Right renal cortex interstitium (tissue), 3 donors: ENCODE measurements at regions not wholly inside any gene's neighbourhood (a gene's known extent, or its start where the extent isn't known, plus 50 kb on each side); places are given as distances from the start of the nearest gene placed in this dataset.

Experiments
- DNase-seq, 3 donors: peaks; one replicate each; pipeline ENCODE4 v3.0.0-alpha.2; 2013; ENCODE audit warnings: low read depth in 3 of 3, low spot score in 2 of 3

DNA sequence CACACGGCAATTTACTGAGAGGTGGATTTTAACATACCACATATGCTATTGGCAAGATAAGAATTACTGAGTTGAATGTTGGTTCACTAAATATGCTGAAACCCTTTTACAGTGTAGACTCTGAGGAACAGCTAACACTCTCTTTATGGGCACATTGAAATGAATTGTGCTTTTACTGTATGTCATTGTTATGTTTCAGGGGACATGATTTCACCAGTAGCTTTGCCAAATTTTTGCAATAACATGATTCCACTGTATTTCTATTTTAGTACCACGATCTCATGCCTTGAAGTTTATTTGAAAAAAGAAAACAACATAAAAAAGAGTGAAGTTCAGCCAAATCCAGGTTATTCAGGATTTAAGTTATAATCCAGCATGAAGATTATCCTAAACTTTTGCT, 188.5 kb downstream of the HLX start:
- no peak for DNase-seq

DNA sequence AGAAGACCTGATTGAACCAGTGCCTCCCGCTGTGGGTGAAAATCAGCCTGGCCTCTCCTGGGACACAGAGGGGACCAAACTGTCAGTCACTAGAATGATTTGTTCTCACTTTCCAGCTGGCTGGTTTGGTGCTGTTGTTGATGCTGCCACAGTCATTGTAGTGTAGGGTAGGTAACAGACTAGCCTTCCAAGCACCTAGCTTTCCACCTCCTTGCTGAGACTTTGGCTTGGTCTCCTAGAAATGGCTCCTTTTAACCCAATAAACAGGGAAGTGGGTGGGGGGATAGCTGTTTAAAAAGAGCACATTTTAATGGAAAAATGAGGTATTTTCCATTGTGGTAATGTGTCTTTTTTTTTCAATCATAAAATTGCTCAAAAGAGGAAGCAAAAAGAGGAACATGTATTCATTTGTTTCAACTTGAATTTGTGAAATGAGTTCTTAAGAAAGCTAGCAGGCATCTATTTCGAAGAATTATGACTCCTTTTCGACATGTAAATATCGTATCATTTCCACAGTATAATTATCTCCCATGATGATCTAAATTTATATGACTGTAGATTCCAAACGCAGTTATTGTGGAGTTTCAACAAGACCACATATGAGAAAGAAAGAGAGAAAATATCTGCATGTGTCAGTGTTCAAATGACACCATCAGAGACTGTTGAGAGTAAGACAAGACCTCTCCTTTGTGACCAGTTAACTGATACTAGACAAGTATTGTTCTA, 190.1 kb downstream of the HLX start:
- DNase-seq, result no peak

DNA sequence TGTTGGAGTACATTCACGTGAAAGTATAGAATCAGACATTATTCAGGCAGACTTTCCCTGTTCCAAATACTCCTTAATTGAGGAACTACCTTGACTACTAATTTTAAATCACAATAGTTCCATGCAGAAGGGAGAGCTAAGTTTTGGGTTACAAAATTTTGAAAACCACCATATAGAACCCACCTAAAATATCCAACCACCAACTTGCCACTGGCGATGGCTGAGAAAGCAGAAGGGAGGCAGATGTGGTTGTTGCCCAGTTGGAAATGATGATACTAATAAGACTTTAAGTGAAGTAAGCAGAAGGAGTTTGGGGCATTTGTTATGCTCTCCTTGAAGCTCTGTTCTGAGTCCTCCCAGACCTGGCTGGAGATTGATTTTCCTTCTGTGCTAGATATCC, 190.7 kb downstream of the HLX start:
- DNase-seq, result no peak

DNA sequence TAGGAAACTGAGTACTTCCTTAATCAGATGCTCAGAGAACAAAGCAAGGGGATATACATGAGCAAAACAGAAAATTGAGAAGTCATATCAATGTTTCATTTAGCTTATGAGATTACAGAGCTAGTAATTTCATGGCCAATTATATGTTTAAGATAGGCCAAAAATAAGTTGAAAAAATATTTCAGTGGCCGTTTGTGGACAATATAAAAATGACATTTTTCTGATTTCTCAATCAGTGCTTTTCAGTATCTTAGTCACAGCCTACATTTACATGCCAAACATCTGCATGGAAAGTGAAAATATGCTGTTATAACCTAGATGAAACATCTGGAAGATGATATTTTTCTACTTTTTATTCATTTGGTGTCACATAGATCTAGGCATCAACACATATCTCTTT, 192.5 kb downstream of the HLX start:
- no peak for DNase-seq

DNA sequence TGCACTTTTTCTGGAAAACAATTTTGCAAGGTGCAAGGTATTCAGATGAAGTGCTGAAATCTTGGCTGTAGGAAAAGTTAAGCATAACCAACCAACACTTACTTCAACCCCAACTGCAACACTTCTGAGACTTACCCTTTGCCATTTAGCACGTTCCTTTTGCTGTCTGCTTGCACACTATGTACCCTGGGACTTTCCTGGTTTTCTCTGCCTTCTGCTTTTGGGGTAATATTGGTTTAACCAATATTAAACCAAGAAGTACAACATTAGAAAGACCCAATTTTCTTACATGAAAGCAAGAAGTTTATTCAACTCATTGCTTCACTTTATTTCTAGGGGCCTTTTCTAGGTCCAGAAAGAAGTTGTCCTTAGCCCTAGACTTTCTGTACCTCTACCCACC, 193.0 kb downstream of the HLX start:
- no peak for DNase-seq

DNA sequence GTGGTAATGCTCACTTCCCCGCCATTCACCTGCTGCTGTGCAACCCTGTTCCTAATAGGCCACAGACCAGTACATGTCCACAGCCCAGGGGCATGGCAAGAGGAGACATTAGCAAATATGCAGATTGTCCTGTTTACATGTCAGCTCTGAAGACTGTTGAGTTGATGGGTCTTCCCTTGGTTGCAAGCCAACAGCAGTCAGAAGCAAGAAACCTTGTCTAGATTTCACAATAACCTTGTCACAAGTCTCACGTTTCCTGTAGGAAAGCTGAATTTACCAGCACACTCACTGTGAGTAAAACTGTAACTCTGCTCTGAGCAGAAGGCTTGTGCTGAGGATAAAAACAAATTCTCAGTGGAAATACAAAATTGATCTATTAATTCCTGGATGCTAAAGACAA, 195.1 kb downstream of the HLX start:
- no peak for DNase-seq

DNA sequence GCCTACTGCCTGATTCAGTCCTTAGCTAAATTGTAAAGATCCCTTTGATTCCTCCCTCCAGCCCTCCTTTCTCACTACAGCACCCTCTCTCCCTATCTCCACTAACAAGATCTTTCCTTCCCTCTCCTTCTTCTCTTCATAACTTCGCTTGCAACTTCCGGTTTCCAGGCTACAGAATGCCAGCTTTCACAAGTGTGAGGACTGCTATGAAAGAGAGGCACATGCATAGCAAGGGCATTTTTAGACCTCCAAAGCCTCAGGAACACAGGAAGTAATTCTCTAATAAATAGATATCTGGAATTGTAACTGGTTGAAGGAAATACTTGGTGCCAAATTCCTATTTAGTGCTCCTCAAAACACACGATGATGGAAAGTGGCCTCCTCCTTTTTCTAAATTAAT, 196.7 kb downstream of the HLX start:
- DNase-seq, result no peak

DNA sequence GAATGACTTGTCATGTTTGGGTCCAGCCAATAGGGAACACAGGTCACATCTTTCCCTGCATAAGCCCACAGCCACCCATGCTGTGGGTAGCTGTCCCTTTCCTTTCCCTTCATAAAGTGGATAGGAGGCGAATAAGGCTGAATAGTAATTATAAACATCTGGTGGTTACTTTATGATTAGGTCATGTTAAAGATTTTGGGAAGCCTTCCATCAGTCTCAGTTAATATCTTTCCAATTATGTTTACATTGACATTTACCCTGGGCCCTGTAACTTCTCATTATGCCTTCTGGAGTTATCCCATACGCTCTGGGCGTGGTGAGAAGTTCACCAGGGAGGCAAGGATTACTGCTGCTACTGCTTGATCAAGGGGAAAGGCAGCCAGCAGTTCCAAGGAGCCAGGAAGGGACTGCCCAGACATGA, 197.2 kb downstream of the HLX start:
- DNase-seq, result no peak

DNA sequence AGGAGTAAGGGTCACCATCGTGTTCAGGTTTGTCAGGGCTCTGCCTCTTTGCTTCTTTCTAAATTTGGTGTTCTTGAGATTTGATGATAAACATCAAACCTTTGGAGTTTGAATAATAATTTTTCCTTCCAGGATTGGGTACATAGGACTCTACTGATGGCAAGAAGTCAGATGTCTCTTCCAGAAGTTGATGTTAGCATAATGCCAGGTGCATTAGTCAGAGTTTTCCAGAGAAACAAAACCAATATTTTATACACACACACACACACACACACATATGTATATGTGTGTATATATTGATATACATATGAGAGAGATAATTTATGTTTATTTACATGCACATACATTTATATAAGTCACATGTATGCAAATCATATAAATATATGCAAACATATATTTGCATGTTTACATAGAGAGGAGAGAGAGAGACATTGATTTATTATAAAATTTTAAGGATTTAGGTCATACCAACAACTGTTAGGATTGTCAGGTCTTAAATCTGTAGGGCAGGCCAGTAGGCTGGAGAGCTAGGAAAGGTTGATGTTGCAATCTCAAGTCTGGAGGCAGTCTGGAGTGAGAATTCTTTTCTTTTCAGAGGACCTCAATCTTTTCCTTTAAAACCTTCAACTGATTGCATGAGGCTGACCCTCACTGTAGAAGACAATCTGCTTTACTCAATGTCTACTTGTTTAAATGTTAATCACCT, 199.2 kb downstream of the HLX start:
- no peak for DNase-seq

DNA sequence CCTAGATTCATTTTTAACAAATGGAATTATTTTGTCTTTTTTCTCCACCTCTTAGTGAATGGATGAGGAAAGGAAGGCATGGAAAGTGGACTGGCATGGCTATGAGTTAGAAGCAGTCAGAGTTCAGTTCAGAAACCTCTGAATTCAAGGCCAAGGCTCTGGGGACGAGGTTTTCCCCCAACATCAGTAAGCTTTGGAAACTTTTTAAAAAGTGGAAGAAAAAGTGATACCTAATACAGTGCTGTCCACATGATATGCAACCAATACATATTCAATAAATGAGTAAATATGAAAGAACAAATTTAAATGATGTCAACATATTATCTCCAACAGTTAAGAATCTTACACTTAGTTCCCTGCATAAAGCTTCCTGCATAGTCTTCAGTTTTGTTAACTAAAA, 204.7 kb downstream of the HLX start:
- no peak for DNase-seq

DNA sequence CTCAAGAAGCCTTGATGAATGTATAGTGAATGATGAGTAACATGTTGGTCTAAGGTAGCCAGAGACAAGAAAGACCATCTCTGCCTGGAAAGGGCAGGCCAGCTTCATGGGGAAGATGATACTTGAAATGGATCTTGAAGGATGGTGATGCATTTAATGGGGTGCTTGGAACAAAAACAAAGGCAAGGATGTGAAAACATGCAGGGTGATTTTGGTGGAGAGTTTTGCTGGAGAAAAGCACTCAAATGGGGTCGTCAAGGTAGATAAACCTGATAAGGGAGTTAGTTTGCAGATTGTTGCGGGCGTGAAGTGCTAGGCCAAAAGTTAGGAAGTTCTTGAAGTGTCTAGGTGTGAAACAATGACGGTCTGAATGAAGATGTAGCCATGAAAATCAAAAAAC, 205.4 kb downstream of the HLX start:
- DNase-seq, result no peak

DNA sequence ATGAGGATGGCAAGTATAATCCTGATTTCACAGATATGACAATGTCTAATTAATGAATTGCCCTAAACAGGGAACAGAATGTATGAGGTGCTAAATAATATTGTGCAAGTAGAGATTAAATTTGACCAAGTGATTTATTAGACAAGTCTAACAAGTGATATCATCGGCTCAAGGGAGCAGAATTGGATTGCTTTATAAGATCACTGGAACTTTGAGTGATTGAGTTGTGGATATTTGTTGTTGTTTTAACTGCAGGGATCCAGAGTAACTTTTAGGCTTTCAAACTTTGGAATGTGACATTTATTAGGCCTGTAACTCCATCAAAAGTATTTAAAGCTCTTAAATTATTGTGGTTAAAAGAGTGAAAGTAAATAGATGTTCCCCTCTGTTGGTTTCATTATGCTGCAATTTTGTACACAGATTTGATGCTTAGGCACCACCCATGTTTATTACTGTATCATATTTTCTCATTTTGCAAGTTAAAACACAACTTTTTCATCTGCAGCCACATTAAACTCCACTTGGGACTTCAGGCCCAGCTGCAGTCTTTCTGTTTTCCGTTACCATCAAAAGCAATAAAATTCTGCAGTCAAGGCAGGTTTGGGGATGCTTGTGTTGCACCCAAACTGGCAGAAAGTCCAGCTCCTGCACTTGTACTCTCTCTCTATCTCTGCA, 206.6 kb downstream of the HLX start:
- DNase-seq, result no peak

DNA sequence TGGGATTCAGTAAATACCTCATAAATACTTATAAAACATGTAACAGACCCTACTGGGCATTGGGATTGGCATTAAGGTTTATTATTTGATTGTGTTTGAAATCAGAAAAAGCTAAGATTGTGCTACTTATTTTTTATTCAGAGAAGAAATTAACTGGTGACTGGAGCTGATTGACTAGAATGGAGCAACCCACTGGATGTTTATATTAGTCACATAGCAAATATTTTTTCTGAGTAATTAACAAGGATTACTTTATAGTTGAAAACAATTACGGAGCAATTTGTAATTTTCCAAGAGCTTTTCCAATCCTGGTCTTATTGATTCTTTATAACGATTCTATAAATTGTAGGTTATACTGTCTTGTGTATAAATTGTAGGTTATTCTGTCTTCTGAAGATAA, 208.7 kb downstream of the HLX start:
- no peak for DNase-seq

DNA sequence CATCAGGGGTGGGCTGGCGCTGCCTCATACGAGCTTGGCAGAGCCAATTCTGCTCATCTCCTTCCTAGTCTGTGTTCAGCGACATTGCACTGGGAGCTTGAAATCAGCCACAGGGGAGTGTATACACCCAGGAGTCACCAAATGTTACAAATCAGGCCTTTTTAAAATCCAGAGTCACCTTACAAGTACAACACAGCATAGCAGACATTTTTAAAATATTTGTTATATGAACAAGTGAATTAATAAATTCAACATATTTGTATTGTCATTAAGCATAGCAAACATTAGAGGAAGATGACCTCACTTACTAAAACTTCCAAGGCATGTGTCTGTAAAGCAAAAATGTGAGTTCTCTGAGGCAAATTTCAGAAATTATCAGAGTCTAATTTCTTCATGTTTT, 210.0 kb downstream of the HLX start:
- DNase-seq, result no peak

DNA sequence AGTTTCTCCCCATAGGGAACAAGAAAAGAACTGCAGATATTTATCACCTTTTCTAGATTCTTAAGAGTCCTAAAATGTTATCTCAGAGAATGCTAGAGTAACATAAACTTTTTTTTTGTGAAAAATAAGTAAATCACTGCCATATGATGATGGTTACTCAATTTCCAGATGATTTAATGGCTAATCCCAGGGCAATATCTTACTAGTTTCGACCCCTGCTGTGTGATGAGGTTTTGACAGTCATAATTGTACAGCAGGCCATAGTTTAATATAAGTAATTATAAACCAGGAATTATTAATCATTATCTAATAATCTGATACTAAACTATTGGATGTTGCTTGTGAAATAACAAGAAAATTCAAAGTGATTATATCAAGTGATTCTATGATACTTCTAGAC, 210.6 kb downstream of the HLX start:
- DNase-seq, result no peak

DNA sequence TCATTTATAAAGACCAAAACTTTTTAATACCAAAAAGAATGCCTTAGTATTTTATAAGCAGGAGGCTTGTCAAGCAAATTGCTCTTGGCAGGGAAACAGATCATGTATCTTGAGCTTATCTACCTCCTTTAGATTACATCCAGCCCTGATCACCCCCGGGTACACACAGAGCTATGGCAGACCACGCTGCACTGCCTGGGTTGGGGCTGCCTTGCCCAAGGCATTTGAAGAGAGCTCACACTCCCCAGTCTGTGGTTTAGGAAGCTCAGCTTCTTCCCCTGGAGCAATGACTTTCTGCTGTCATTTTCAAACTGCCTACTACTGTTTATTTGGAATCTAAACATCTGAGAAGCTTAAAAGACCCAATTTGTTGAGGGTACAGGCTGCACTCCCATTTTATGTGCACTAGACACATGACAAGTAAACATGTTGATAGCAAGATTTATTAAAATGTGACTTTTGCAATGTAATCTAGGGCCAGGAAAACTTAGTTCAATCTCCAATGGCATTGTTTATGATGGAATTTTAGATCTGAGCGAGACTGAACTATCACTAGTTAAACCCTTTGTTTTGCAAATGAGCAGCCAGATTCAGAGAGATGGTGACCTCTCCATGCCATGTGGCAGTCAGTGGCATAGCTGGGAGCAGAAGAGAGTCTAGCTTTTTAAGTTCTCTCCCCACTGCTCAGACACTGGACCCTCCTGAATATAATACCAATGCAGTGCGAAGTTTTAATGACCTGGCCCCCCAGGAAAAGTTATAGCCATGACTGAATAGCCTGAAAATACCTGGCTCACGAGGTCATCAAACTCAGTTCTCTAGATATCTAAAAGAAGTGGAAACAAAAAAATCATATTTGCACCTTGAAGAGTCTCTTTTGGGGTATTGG, 214.9 kb downstream of the HLX start:
- DNase-seq, result no peak

DNA sequence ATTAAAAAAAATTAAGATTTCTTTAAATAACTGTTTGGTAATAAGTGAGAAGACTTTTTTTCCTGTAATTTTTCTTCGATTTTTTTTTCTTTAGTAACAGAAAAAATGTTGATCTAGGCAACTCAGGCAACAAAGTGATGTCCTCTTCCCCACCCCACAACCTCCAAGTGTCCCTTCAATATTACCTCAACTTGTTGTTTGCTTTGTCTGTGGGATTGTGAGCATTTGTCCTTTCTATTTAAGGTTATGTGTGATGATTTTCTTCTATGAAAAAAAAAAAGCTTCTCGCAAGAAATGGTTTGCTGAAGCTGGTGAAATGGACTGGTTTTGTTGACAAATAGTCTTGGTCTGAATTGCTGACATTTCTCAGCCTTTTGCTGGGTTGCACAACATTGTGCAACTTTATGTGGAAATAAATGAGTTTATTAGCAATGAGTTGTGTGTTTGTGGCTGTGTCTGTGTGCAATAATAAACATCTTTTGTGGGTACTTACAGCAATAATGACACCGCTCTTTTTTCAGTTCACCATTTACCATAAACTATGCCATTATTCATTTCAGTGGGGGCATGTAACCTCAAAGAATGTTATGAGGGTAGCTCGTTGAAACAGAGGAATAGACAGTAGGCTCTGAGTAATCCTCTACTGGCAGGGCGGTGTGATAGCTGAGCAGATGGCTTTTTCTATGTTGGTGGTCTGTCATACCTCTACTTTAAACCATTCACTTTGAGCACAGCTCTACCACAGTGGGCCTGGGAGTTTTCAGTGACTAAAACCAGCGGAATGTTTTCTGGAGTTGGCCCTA, 218.4 kb downstream of the HLX start:
- no peak for DNase-seq

DNA sequence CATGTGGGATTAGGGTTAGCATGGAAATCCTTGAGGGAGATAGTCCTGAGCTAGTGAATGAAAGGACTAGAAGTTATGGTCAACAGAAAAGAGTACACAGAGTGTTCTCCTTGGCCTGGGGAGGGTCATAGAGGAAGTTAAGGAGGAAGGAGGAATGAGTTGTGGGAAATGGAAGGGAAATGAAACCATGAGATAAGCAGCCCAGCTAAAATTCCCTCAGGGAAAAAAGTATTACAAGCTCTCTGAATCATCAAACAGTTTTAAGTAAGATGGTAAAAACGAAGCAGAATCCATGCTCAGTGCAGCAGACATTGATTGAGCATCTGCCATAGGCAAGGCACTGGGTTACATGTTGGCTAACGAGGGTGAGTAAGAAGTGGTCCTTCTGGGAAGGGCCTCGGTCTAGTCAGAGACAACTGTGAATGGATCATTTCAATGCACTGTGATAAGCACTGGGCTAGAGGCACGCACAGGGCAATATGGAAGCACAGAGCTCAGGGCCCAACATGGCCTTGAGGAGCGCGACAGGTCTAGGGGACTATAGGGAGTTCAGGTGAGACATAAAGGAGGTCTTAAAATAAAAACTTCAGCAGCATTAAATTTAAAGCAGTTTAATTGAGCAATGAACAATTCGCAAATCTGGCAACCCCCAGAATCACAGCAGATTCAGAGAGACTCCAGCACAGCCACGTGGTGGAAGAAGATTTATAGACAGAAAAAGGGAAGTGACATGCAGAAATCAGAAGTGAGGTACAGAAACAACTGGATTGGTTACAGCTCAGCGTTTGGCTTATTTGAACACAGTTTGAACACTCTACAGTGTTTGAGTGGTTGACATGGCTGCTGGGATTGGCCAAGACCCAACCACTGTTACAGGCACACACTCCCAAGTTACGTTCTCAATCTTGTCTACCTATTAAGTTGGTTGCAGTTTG, 219.5 kb downstream of the HLX start:
- no peak for DNase-seq
